IPS-18a (cell line): ENCODE measurements at regions not wholly inside any gene's neighbourhood (a gene's known extent, or its start where the extent isn't known, plus 50 kb on each side); places are given as distances from the start of the nearest gene placed in this dataset.

Experiments
- H3K27ac ChIP-seq: one replicate; pipeline ENCODE4 v1.5.1; 2013; ENCODE audit warnings: low read length
- H3K27me3 ChIP-seq: one replicate; pipeline ENCODE4 v1.6.1; 2013; ENCODE audit warnings: mild to moderate bottlenecking, low read length; ENCODE audit not compliant: control insufficient read depth, insufficient read depth
- H3K36me3 ChIP-seq: one replicate; pipeline ENCODE4 v1.6.1; 2013; ENCODE audit warnings: low read depth, low read length; ENCODE audit not compliant: control insufficient read depth
- H3K4me1 ChIP-seq: one replicate; pipeline ENCODE4 v1.6.1; 2013; ENCODE audit warnings: low read depth, low read length; ENCODE audit not compliant: control insufficient read depth
- H3K4me3 ChIP-seq: one replicate; pipeline ENCODE4 v1.5.1; 2013; ENCODE audit warnings: low read length
- H3K9ac ChIP-seq: one replicate; pipeline ENCODE4 v1.6.1; 2013; ENCODE audit warnings: mild to moderate bottlenecking, low read length, moderate library complexity
- H3K9me3 ChIP-seq: one replicate; pipeline ENCODE4 v1.6.1; 2013; ENCODE audit warnings: low read depth, low read length; ENCODE audit not compliant: control insufficient read depth

- Histone ChIP-seq H3K36me3 (no peaks in the 10 kb centered on the region), H3K9ac (no peak overlapping the region), H3K27me3 (no peaks in the 10 kb centered on the region), H3K4me1 (peaks cover 10% of the 10 kb centered on the region), H3K9me3 (no peaks in the 10 kb centered on the region), H3K4me3 (no peak overlapping the region), H3K27ac (no peak overlapping the region)
These were observed 142.5 kb upstream of the C14orf180 start for GRCh38 chr14:104436741-104437701.

GRCh38 chr14:104437703-104438102, 141.9 kb upstream of the C14orf180 start:
- Histone ChIP-seq H3K27ac (no peak overlapping the region), H3K4me3 (no peak overlapping the region), H3K9me3 (no peaks in the 10 kb centered on the region), H3K4me1 (peaks cover 10% of the 10 kb centered on the region), H3K9ac (no peak overlapping the region), H3K27me3 (no peaks in the 10 kb centered on the region), H3K36me3 (no peaks in the 10 kb centered on the region)

- no peak overlapping the region for H3K9ac ChIP-seq
- H3K27me3 ChIP-seq, result no peaks in the 10 kb centered on the region
- no peak overlapping the region for H3K27ac ChIP-seq
- no peaks in the 10 kb centered on the region for H3K9me3 ChIP-seq
- peaks cover 10% of the 10 kb centered on the region for H3K4me1 ChIP-seq
- H3K36me3 ChIP-seq, result no peaks in the 10 kb centered on the region
- H3K4me3 ChIP-seq, result no peak overlapping the region
These were observed 141.2 kb upstream of the C14orf180 start for GRCh38 chr14:104438166-104438887.

- Histone ChIP-seq H3K9me3 (no peaks in the 10 kb centered on the region), H3K9ac (no peak overlapping the region), H3K4me3 (no peak overlapping the region), H3K27ac (no peak overlapping the region), H3K36me3 (no peaks in the 10 kb centered on the region), H3K4me1 (peaks cover 14% of the 10 kb centered on the region), H3K27me3 (no peaks in the 10 kb centered on the region)
These were observed 139.9 kb upstream of the C14orf180 start for GRCh38 chr14:104439625-104440024.

- H3K27ac ChIP-seq, result no peak overlapping the region
- H3K4me1 ChIP-seq, result peaks cover 14% of the 10 kb centered on the region
- H3K4me3 ChIP-seq, result no peak overlapping the region
- H3K9me3 ChIP-seq, result no peaks in the 10 kb centered on the region
- H3K9ac ChIP-seq, result no peak overlapping the region
- no peaks in the 10 kb centered on the region for H3K36me3 ChIP-seq
- no peaks in the 10 kb centered on the region for H3K27me3 ChIP-seq
These were observed 139.1 kb upstream of the C14orf180 start for GRCh38 chr14:104440297-104440956.

GRCh38 chr14:104441275-104442106, 138.1 kb upstream of the C14orf180 start:
- peaks cover 11% of the 10 kb centered on the region for H3K4me1 ChIP-seq

GRCh38 chr14:104442107-104442551, 137.4 kb upstream of the C14orf180 start:
- Histone ChIP-seq H3K27ac (no peak overlapping the region), H3K27me3 (no peaks in the 10 kb centered on the region), H3K9me3 (no peaks in the 10 kb centered on the region), H3K4me1 (peaks cover 4% of the 10 kb centered on the region), H3K9ac (no peak overlapping the region), H3K4me3 (no peak overlapping the region), H3K36me3 (no peaks in the 10 kb centered on the region)

More at GRCh38 chr14:104441275-104442106, 138.1 kb upstream of the C14orf180 start:
- no peak overlapping the region for H3K9ac ChIP-seq
- no peaks in the 10 kb centered on the region for H3K9me3 ChIP-seq
- no peak overlapping the region for H3K27ac ChIP-seq
- H3K4me3 ChIP-seq, result no peak overlapping the region
- H3K36me3 ChIP-seq, result no peaks in the 10 kb centered on the region
- H3K27me3 ChIP-seq, result no peaks in the 10 kb centered on the region

- Histone ChIP-seq H3K36me3 (no peaks in the 10 kb centered on the region), H3K4me3 (no peak overlapping the region), H3K27me3 (no peaks in the 10 kb centered on the region), H3K9me3 (no peaks in the 10 kb centered on the region), H3K27ac (no peak overlapping the region), H3K4me1 (peaks cover 4% of the 10 kb centered on the region), H3K9ac (no peak overlapping the region)
These were observed 136.8 kb upstream of the C14orf180 start for GRCh38 chr14:104442631-104443390.

- Histone ChIP-seq H3K27me3 (no peaks in the 10 kb centered on the region), H3K4me1 (peaks cover 4% of the 10 kb centered on the region), H3K9me3 (peaks cover under 1% of the 10 kb centered on the region), H3K27ac (no peak overlapping the region), H3K4me3 (no peak overlapping the region), H3K36me3 (no peaks in the 10 kb centered on the region), H3K9ac (no peak overlapping the region)
These were observed 136.0 kb upstream of the C14orf180 start for GRCh38 chr14:104443391-104444158.
